Hematopoietic multipotent progenitor cell treated with erythropoietin and hydrocortisone succinate and interleukin-3 and kit ligand, for 17 days (in vitro differentiated cells): ENCODE measurements at regions not wholly inside any gene's neighbourhood (a gene's known extent, or its start where the extent isn't known, plus 50 kb on each side); places are given as distances from the start of the nearest gene placed in this dataset.
"Not testable (repeated sequence)": the region's sequence is repeated elsewhere in the genome, so short reads cannot be mapped to it uniquely, and the experiment has no call there.

Experiments
- DNase-seq: peaks from one replicate; pipeline ENCODE4 v3.0.0-alpha.2; 2015; ENCODE audit warnings: low spot score

GRCh38 chr2:21966139-21966538 lies 842.4 kb downstream of the TDRD15 start:
- DNase-seq = no peak

- no peak for DNase-seq
Observed at GRCh38 chr2:21970971-21971370, 847.2 kb downstream of the TDRD15 start.

- no peak for DNase-seq
Observed at GRCh38 chr2:21972586-21972985, 848.8 kb downstream of the TDRD15 start.

- no peak for DNase-seq
Observed at GRCh38 chr2:21981127-21981526, 857.4 kb downstream of the TDRD15 start.

GRCh38 chr2:21993002-21993401 lies 869.2 kb downstream of the TDRD15 start:
- no peak for DNase-seq

GRCh38 chr2:21996339-21996738 lies 872.6 kb downstream of the TDRD15 start:
- DNase-seq = no peak

GRCh38 chr2:21999522-21999921 lies 875.8 kb downstream of the TDRD15 start:
- no peak for DNase-seq

- DNase-seq = no peak
Observed at GRCh38 chr2:22002066-22002465, 878.3 kb downstream of the TDRD15 start.

GRCh38 chr2:22003270-22003669 lies 879.5 kb downstream of the TDRD15 start:
- DNase-seq = no peak

- no peak for DNase-seq
Observed at GRCh38 chr2:22011048-22011447, 887.3 kb downstream of the TDRD15 start.

GRCh38 chr2:22020091-22020742 lies 896.4 kb downstream of the TDRD15 start:
- no peak for DNase-seq

- no peak for DNase-seq
Observed at GRCh38 chr2:22027345-22028005, 903.7 kb downstream of the TDRD15 start.

- DNase-seq = no peak
Observed at GRCh38 chr2:22035361-22035830, 911.6 kb downstream of the TDRD15 start.

- no peak for DNase-seq
Observed at GRCh38 chr2:22037274-22037673, 913.5 kb downstream of the TDRD15 start.

- no peak for DNase-seq
Observed at GRCh38 chr2:22043784-22044183, 920.0 kb downstream of the TDRD15 start.

- DNase-seq = no peak
Observed at GRCh38 chr2:22055784-22056620, 932.2 kb downstream of the TDRD15 start.

- DNase-seq = no peak
Observed at GRCh38 chr2:22056621-22057132, 932.9 kb downstream of the TDRD15 start.

GRCh38 chr2:22062679-22063078 lies 938.9 kb downstream of the TDRD15 start:
- no peak for DNase-seq

GRCh38 chr2:22076454-22076853 lies 952.7 kb downstream of the TDRD15 start:
- no peak for DNase-seq

GRCh38 chr2:22078701-22079100 lies 954.9 kb downstream of the TDRD15 start:
- no peak for DNase-seq

GRCh38 chr2:22079583-22079982 lies 955.8 kb downstream of the TDRD15 start:
- DNase-seq = no peak

GRCh38 chr2:22086726-22087125 lies 963.0 kb downstream of the TDRD15 start:
- no peak for DNase-seq

- DNase-seq = not testable (repeated sequence)
Observed at GRCh38 chr2:22103617-22104016, 979.8 kb downstream of the TDRD15 start.
